ENCODE measurements at regions not wholly inside any gene's neighbourhood (a gene's known extent, or its start where the extent isn't known, plus 50 kb on each side); places are given as distances from the start of the nearest gene placed in this dataset.
"Not testable (repeated sequence)": the region's sequence is repeated elsewhere in the genome, so short reads cannot be mapped to it uniquely, and the experiment has no call there.

GRCh38 chr9:92242260-92243136 is 51.0 kb downstream of the IARS1 start:
- DNase-seq (ENCODE audit: low read depth), result peak; percentile 99

- DNase-seq (ENCODE audit: low read depth), result no peak
Observed at GRCh38 chr9:92236915-92237314, 56.6 kb downstream of the IARS1 start.

DNA sequence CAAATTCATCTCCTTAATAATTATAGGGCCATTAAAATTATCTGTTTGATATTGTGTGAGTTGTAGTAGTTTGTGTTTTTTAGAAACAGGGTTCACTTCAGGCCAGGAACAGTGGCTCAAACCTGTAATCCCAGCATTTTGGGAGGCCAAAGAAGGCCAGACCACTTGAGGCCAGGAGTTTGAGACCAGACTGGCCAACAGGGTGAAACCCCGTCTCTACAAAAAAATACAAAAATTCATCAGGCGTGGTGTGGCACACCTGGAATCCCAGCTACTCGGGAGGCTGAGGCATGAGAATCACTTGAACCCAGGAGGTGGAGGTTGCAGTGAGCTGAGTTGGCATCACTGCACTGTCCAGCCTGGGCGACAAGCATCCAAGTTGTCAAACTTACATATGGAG is 57.0 kb downstream of the IARS1 start:
- DNase-seq (ENCODE audit: low read depth), result no peak

- no peak for DNase-seq (ENCODE audit: low read depth)
Observed at GRCh38 chr9:92234514-92234913, 59.0 kb downstream of the IARS1 start.

- no peak for DNase-seq (ENCODE audit: low read depth)
Observed at GRCh38 chr9:92232190-92232589, 61.3 kb downstream of the IARS1 start.

- DNase-seq (ENCODE audit: low read depth), result no peak
Observed at GRCh38 chr9:92228628-92229027, 64.9 kb downstream of the IARS1 start.

- DNase-seq (ENCODE audit: low read depth), result no peak
Observed at GRCh38 chr9:92224177-92224576, 69.3 kb downstream of the IARS1 start.

DNA sequence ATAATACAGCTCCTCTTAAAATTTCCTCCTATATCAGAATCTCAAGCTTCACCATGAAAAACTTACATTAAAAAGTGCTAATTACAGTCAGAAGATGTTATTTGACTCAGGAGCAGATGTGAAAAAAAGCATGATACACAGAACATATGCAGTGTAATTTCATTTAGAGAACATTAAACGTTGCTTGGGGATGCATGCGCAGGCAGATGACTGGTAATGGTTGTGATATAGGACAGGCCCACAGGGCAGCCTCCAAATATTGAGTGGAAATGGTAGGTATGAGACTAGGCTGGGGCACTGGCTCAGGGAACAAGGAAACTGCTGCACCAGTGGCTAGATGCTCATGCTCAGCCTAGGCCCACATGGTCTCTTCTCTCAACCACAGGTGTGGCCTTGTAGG is 69.7 kb downstream of the IARS1 start:
- DNase-seq (ENCODE audit: low read depth), result no peak

DNA sequence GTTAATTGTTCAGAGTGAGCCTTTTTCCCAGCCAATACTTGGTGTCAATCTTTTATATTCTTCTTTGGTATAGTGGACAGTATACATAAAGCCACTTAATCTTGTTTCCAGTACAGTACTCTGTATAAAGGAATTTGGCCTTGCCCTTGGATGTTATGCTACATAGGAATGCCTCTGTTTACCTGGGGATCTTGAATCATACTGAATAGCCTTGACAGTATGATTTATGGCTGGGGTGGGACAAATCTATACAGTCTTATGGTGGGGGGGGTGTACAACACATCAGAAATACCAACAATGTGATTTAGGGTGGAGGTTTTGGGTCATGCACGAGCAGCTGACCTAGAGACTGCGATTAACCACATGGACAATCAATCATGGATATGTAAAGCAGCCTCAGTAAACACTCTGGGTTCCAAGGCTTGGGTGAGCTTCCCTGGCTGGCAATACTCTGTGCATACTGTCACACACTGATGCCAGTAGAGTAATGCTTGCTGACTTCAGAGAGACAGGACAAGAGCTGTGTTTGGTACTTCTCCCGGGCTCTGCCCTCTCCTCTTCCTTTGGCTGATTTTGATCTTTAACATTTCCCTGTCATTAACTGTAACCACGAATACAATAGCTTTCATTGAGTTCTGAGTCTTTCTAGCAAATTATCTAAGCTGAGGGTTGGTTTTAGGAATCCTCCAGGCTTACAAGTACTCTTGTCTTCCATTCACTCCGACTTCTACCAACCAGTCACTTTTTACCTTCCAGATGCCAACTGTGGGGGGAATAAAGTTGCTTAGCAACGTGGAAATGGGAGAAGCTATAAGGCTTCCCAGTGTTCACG is 84.6 kb downstream of the IARS1 start:
- DNase-seq (ENCODE audit: low read depth), result no peak

DNA sequence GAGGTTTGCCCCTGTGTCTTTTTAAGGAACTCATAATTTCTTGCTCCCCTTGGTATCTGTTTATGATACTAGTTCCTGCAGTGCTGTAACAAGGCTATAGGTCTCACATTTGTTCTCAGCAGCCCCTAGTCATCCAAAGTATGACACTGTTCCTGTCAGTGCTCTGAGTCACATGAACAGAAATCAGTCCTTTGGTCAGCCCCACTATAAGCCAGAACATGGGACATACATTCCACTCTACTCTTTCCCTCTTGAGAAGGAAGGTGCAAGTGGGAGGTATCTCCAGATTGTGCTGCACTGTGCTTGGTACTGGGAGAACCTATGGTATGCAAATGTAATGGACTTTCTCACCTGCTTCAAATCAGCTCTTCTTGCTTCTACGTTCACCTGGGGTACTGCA is 87.0 kb downstream of the IARS1 start:
- DNase-seq (ENCODE audit: low read depth), result no peak

DNA sequence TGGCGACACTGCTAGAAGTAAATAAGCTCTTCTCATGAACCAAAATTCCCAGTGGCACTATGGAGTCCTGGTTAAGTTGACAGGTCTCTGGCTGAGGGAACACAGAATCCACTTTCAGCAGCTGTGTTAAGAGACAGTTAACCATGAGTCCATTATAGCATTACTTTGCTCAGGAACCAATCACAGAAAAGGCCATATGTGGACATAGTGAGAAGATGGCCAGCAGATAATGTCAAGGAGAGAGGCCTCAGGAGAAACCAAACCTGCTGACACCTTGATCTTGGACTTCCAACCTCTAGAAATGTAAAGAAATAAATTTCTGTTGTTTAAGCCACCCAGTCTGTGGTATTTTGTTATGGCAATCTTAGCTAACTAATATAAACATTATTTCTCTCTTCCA is 88.7 kb upstream of the SPTLC1 start:
- DNase-seq (ENCODE audit: low read depth), result not testable (repeated sequence)

DNA sequence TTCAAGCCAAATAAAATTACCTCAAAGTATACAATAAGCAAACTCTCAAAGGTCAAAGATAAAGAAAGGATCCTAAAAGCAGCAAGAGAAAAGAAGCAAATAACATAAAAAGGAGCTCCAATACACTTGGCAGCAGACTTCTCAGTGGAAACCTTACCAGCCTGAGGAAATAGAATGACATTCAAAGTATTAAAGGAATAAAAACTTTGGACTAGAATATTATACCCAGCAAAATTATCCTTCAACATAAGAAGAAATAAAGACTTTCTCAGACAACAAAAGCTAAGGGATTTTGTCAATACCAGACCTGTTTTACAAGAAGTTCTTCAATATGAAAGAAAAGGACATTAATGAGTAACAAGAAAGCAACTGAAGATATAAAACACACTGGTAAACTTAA is 83.0 kb upstream of the SPTLC1 start:
- not testable (repeated sequence) for DNase-seq (ENCODE audit: low read depth)

DNA sequence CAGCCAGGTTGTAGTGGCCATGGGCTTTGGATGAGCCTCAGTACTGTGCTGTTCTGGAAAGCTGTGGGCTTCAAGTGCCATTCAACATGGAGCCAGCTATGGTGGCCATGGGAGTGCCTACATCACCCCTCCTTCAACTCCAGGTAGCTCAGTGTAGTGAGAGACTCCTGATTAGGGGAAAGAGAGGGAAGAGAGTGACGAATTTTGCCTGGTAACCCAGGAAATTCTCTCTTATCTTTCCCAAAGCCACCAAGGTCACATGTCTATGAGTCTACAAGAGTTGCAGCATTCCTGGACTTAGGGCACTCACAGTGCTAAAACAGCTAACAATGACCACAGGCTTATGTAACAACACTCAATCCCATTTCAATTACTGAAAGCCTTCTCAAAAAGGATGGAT is 81.7 kb upstream of the SPTLC1 start:
- peak; percentile 30 for DNase-seq (ENCODE audit: low read depth)

GRCh38 chr9:92196400-92196799 is 81.2 kb upstream of the SPTLC1 start:
- no peak for DNase-seq (ENCODE audit: low read depth)

GRCh38 chr9:92191801-92192200 is 76.6 kb upstream of the SPTLC1 start:
- no peak for DNase-seq (ENCODE audit: low read depth)

- DNase-seq (ENCODE audit: low read depth), result no peak
Observed at GRCh38 chr9:92190536-92190790, 75.2 kb upstream of the SPTLC1 start.

DNA sequence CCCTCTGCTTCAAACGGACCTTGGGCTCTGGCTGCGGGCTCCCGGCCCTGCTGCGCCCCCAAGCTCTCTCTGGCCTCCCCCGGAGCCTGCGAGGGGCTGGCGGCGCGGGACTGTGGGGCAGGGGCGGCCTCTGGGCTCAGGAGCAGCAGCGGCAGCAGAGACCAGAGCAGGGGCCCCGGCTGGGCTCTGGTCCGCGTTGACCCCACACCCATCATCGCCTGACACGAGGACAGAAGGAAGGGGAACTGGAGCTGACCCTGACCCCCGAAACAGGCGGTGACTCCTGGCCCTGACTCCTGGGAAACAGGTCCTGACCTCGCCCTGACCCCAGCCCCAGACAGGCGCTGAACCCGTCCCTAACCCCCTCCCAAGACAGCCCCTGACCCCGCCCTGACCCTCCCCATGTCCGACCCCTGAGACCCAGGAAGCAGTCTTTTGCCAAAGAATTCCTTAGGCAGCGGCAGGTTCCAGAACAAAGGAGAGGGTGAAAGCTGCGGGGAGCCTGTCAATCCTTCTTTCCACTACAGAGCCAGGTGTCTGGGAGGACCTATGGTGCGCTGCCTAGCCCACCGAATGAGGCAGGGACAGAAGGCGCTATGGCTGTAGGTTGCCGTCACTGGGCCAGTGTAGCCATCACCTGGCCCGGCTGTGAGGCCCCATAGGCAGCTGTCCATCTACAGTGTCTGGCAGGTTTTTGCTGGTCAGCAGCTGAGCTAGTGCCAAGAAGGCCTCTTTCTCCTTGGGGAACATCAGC is 74.7 kb upstream of the SPTLC1 start:
- DNase-seq (ENCODE audit: low read depth), result no peak

DNA sequence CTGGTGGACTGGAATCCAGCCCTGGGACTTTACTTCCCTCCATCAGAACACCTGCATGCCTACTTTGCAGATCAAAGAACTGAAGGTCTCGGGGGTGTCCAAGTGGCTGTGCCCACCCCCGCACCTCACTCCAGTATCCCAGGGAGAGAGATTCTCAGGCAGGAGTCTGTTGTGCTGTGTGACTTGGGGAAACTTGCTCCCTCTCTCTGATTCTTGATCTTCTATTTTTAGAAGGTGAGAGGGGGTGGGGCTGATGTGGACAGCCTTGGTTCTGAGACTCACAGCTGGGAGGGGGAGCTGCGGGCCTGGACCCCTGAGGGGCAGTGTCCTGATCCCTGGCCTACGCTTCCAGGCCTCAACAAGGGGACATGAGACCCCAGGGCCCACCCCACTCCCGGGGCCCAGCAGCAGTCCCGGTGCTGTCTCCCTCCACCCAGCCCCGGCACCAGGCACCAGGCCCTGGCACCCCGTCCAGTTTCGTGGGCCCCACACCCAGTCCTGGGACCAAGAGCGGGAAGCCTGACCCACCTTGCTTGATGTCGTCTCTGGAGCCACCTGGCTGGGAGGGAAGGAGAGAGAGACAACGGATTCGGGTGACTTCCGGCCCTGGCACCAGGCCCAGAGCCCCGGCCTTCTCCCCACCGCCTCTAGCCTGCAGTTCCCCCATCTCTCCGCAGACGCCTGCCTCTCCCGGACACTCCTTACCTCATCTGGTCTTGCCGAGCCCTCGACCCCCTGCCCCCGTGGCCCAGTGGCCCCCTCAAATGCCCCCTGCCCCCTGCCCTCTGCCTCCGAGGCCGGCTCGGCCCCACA is 74.0 kb upstream of the SPTLC1 start:
- DNase-seq (ENCODE audit: low read depth), result no peak

DNA sequence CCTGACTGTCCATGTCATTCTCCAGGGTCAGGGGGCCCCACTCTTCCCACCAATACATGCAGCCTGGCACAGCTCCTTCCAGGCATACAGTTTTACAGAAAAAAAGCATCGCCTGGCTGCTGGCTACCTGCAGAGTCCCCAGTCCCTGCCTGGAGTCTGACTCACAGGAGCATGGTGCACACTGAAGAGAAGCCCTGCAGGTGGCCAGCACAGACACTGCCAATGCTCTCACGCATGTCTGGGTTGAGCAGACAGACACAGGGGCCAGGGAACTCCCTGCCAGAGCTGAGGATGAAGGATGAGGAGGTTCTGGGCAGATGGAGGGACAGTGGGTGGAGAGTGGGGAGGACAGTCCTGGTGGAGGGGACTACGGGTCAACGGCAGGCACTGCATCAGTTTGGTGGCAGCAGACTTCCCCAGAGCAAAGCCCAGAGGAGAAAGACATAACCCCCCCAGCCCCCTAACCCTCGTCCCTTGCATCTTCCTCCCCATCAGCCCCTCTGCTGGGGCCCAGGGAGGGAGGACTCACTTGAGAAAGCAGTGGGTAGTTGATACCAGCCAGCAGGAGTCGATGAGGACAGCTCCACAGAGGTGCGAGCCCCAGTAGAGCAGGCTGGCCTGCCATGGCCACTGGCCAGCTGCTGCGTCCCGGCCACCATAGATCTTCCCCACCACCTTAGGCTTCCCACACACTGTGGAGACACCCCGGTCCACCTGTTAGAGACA is 72.9 kb upstream of the SPTLC1 start:
- DNase-seq (ENCODE audit: low read depth), result no peak

GRCh38 chr9:92187390-92187789 is 72.2 kb upstream of the SPTLC1 start:
- DNase-seq (ENCODE audit: low read depth), result no peak

DNA sequence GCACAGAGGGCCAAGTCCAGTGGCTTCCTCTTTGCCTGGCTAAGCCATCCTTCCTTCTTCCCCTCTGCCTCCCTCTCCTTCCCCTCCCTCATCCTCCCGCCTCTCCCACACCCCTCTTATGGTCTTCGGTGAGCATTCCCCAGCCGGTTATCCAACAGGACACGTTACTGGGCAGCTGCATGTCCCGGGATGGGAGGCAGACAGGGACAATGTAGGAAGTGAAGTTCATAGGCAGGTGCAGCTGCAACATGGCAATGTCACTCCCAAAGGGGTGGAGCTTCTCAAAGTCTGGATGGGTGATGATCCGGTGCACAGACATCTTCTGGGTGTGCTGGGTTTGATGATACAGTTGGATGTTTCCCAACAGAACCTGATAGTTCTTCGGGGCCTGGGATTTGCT is 71.4 kb upstream of the SPTLC1 start:
- no peak for DNase-seq (ENCODE audit: low read depth)

All from renal cortical epithelial cell (primary cell).